LNCaP clone FGC (cell line): ENCODE measurements at regions not wholly inside any gene's neighbourhood (a gene's known extent, or its start where the extent isn't known, plus 50 kb on each side); places are given as distances from the start of the nearest gene placed in this dataset.

Experiments used
- DNase-seq: peaks from one replicate; pipeline ENCODE4 v3.0.0-alpha.2; 2011; ENCODE audit warnings: low read depth
- H3K4me3 ChIP-seq: 2 replicates; pipeline ENCODE4 v1.5.1; 2011; ENCODE audit warnings: mild to moderate bottlenecking, low read depth, low read length, control low read depth
- CTCF ChIP-seq: IDR thresholded peaks from 2 replicates; pipeline ENCODE4 v1.5.1; 2012; ENCODE audit warnings: mild to moderate bottlenecking; ENCODE audit not compliant: control insufficient read depth, insufficient read depth; ENCODE audit errors: extremely low read depth

GRCh38 chr6:78188891-78189290 lies 536.1 kb downstream of the MEI4 start:
- no peak for DNase-seq
- no peak overlapping the region for H3K4me3 ChIP-seq
- no peak for TF ChIP-seq CTCF

- no peak for TF ChIP-seq CTCF
- no peak overlapping the region for H3K4me3 ChIP-seq
- DNase-seq = no peak
Observed at GRCh38 chr6:78192057-78192456, 539.2 kb downstream of the MEI4 start.

GRCh38 chr6:78199044-78199443 lies 546.2 kb downstream of the MEI4 start:
- no peak for TF ChIP-seq CTCF
- DNase-seq = no peak
- no peak overlapping the region for H3K4me3 ChIP-seq

GRCh38 chr6:78222226-78222625 lies 569.4 kb downstream of the MEI4 start:
- no peak overlapping the region for H3K4me3 ChIP-seq
- TF ChIP-seq CTCF = no peak
- DNase-seq = no peak

GRCh38 chr6:78231002-78231401 lies 578.2 kb downstream of the MEI4 start:
- no peak overlapping the region for H3K4me3 ChIP-seq
- DNase-seq = no peak
- TF ChIP-seq CTCF = no peak

GRCh38 chr6:78243519-78243918 lies 590.7 kb downstream of the MEI4 start:
- no peak overlapping the region for H3K4me3 ChIP-seq
- no peak for TF ChIP-seq CTCF
- DNase-seq = no peak

- no peak for DNase-seq
Observed at GRCh38 chr6:78251931-78252330, 599.1 kb downstream of the MEI4 start.

More at GRCh38 chr6:78251931-78252330, 599.1 kb downstream of the MEI4 start:
- H3K4me3 ChIP-seq = no peak overlapping the region
- TF ChIP-seq CTCF = no peak
